Adipocyte (in vitro differentiated cells): ENCODE measurements at regions not wholly inside any gene's neighbourhood (a gene's known extent, or its start where the extent isn't known, plus 50 kb on each side); places are given as distances from the start of the nearest gene placed in this dataset.
A peak's percentile ranks its signal among the peaks of the same experiment; 100 is the strongest.

Source experiments
- DNase-seq: peaks from one replicate; pipeline ENCODE4 v3.0.0-alpha.2; 2015; ENCODE audit warnings: low read depth
- H3K27me3 ChIP-seq: replicated peaks from 2 replicates; pipeline ENCODE4 v1.7.0; 2013; ENCODE audit warnings: mild to moderate bottlenecking, low read length, moderate library complexity; ENCODE audit not compliant: control insufficient read depth, insufficient read depth
- H3K36me3 ChIP-seq: 2 replicates; pipeline ENCODE4 v1.7.0; 2013; ENCODE audit warnings: low read length, mild to moderate bottlenecking, moderate library complexity; ENCODE audit not compliant: control insufficient read depth, insufficient read depth, severe bottlenecking
- H3K4me1 ChIP-seq: 2 replicates; pipeline ENCODE4 v1.7.0; 2013; ENCODE audit warnings: mild to moderate bottlenecking, low read length, moderate library complexity; ENCODE audit not compliant: control insufficient read depth, insufficient read depth
- H3K4me3 ChIP-seq: 2 replicates; pipeline ENCODE4 v1.7.0; 2013; ENCODE audit warnings: mild to moderate bottlenecking, low read length, moderate library complexity
- H3K9ac ChIP-seq: 2 replicates; pipeline ENCODE4 v1.7.0; 2013; ENCODE audit warnings: mild to moderate bottlenecking, low read length, moderate library complexity
- H3K9me3 ChIP-seq: 2 replicates; pipeline ENCODE4 v1.7.0; 2013; ENCODE audit warnings: mild to moderate bottlenecking, low read length, moderate library complexity; ENCODE audit not compliant: control insufficient read depth

GRCh38 chr3:168251371-168251770, 155.6 kb upstream of the GOLIM4 start:
- Histone ChIP-seq H3K9me3 (peaks cover 13% of the 10 kb centered on the region), H3K4me1 (peaks cover 19% of the 10 kb centered on the region), H3K4me3 (no peak overlapping the region), H3K36me3 (no peaks in the 10 kb centered on the region), H3K27me3 (peaks cover 43% of the 10 kb centered on the region), H3K9ac (no peak overlapping the region)
- DNase-seq: peak; percentile 2

- H3K4me1 ChIP-seq: peaks cover 19% of the 10 kb centered on the region
- peak overlapping the region; percentile 76 for H3K4me3 ChIP-seq
- peaks cover 46% of the 10 kb centered on the region for H3K27me3 ChIP-seq
- H3K36me3 ChIP-seq: no peaks in the 10 kb centered on the region
- H3K9me3 ChIP-seq: peaks cover 5% of the 10 kb centered on the region
- no peak overlapping the region for H3K9ac ChIP-seq
- DNase-seq: peak; percentile 25
Observed at GRCh38 chr3:168250415-168250861, 154.7 kb upstream of the GOLIM4 start.

GRCh38 chr3:168249550-168250414, 154.1 kb upstream of the GOLIM4 start:
- peak; percentile 86 for DNase-seq
- Histone ChIP-seq H3K27me3 (peaks cover 50% of the 10 kb centered on the region), H3K4me1 (peaks cover 19% of the 10 kb centered on the region), H3K9me3 (no peaks in the 10 kb centered on the region), H3K9ac (no peak overlapping the region), H3K4me3 (peak overlapping the region; percentile 76), H3K36me3 (no peaks in the 10 kb centered on the region)

- DNase-seq: peak; percentile 47
- Histone ChIP-seq H3K27me3 (peaks cover 50% of the 10 kb centered on the region), H3K9me3 (no peaks in the 10 kb centered on the region)
Observed at GRCh38 chr3:168249205-168249549, 153.5 kb upstream of the GOLIM4 start.

GRCh38 chr3:168248383-168249204, 152.9 kb upstream of the GOLIM4 start:
- H3K36me3 ChIP-seq: no peaks in the 10 kb centered on the region
- H3K27me3 ChIP-seq: peaks cover 50% of the 10 kb centered on the region
- peaks cover 19% of the 10 kb centered on the region for H3K4me1 ChIP-seq
- peak; percentile 77 for DNase-seq
- no peak overlapping the region for H3K9ac ChIP-seq
- H3K9me3 ChIP-seq: no peaks in the 10 kb centered on the region
- peak overlapping the region; percentile 76 for H3K4me3 ChIP-seq

More at GRCh38 chr3:168249205-168249549, 153.5 kb upstream of the GOLIM4 start:
- Histone ChIP-seq H3K4me1 (peaks cover 19% of the 10 kb centered on the region), H3K9ac (no peak overlapping the region), H3K4me3 (peak overlapping the region; percentile 76), H3K36me3 (no peaks in the 10 kb centered on the region)

- Histone ChIP-seq H3K36me3 (no peaks in the 10 kb centered on the region), H3K9me3 (peaks cover 6% of the 10 kb centered on the region), H3K9ac (no peak overlapping the region), H3K4me1 (no peaks in the 10 kb centered on the region), H3K27me3 (peaks cover 26% of the 10 kb centered on the region), H3K4me3 (no peak overlapping the region)
- no peak for DNase-seq
Observed at GRCh38 chr3:168241156-168241555, 145.4 kb upstream of the GOLIM4 start.

- Histone ChIP-seq H3K27me3 (peaks cover 20% of the 10 kb centered on the region), H3K4me1 (no peaks in the 10 kb centered on the region), H3K4me3 (no peak overlapping the region), H3K9me3 (peaks cover 6% of the 10 kb centered on the region), H3K36me3 (no peaks in the 10 kb centered on the region), H3K9ac (no peak overlapping the region)
- DNase-seq: no peak
Observed at GRCh38 chr3:168239287-168239686, 143.6 kb upstream of the GOLIM4 start.

- no peak for DNase-seq
- no peak overlapping the region for H3K9ac ChIP-seq
- no peaks in the 10 kb centered on the region for H3K36me3 ChIP-seq
- H3K27me3 ChIP-seq: peaks cover 9% of the 10 kb centered on the region
- no peaks in the 10 kb centered on the region for H3K4me1 ChIP-seq
- H3K9me3 ChIP-seq: peaks cover 2% of the 10 kb centered on the region
- H3K4me3 ChIP-seq: no peak overlapping the region
Observed at GRCh38 chr3:168233001-168233400, 137.3 kb upstream of the GOLIM4 start.

GRCh38 chr3:168223085-168223484, 127.4 kb upstream of the GOLIM4 start:
- no peak for DNase-seq
- H3K9me3 ChIP-seq: no peaks in the 10 kb centered on the region

GRCh38 chr3:168220556-168220955, 124.8 kb upstream of the GOLIM4 start:
- Histone ChIP-seq H3K4me1 (no peaks in the 10 kb centered on the region), H3K36me3 (no peaks in the 10 kb centered on the region), H3K9me3 (no peaks in the 10 kb centered on the region), H3K4me3 (no peak overlapping the region), H3K27me3 (peaks cover 16% of the 10 kb centered on the region), H3K9ac (no peak overlapping the region)
- peak; percentile 6 for DNase-seq

More at GRCh38 chr3:168223085-168223484, 127.4 kb upstream of the GOLIM4 start:
- Histone ChIP-seq H3K9ac (no peak overlapping the region), H3K36me3 (no peaks in the 10 kb centered on the region), H3K4me1 (no peaks in the 10 kb centered on the region), H3K4me3 (no peak overlapping the region), H3K27me3 (peaks cover 16% of the 10 kb centered on the region)

GRCh38 chr3:168219530-168219929, 123.8 kb upstream of the GOLIM4 start:
- Histone ChIP-seq H3K4me3 (no peak overlapping the region), H3K9me3 (no peaks in the 10 kb centered on the region), H3K4me1 (no peaks in the 10 kb centered on the region), H3K9ac (no peak overlapping the region), H3K36me3 (no peaks in the 10 kb centered on the region), H3K27me3 (peaks cover 16% of the 10 kb centered on the region)
- no peak for DNase-seq
